ENCODE measurements at regions not wholly inside any gene's neighbourhood (a gene's known extent, or its start where the extent isn't known, plus 50 kb on each side); places are given as distances from the start of the nearest gene placed in this dataset.

GRCh38 chr2:3970791-3971651 lies 267.6 kb downstream of the DCDC2C start:
- TF ChIP-seq CTCF (IDR thresholded peaks at IDR 0.05) (no peak), ZFX (IDR thresholded peaks at IDR 0.05; ENCODE audit: borderline replicate concordance) (no peak)
- H3K27ac ChIP-seq = no peak overlapping the region

- TF ChIP-seq CTCF (IDR thresholded peaks at IDR 0.05) (no peak), ZFX (IDR thresholded peaks at IDR 0.05; ENCODE audit: borderline replicate concordance) (no peak)
- no peak overlapping the region for H3K27ac ChIP-seq
These were observed 268.3 kb downstream of the DCDC2C start for GRCh38 chr2:3971652-3972192.

GRCh38 chr2:3972377-3972776 lies 269.0 kb downstream of the DCDC2C start:
- TF ChIP-seq ZFX (IDR thresholded peaks at IDR 0.05; ENCODE audit: borderline replicate concordance) = no peak
- no peak for TF ChIP-seq CTCF (IDR thresholded peaks at IDR 0.05)
- H3K27ac ChIP-seq = no peak overlapping the region

- TF ChIP-seq CTCF (IDR thresholded peaks at IDR 0.05) = no peak
- TF ChIP-seq ZFX (IDR thresholded peaks at IDR 0.05; ENCODE audit: borderline replicate concordance) = no peak
These were observed 271.4 kb downstream of the DCDC2C start for GRCh38 chr2:3974765-3975164.

GRCh38 chr2:3981446-3981987 lies 278.1 kb downstream of the DCDC2C start:
- H3K27ac ChIP-seq = no peak overlapping the region
- TF ChIP-seq CTCF (IDR thresholded peaks at IDR 0.05) (no peak), ZFX (IDR thresholded peaks at IDR 0.05; ENCODE audit: borderline replicate concordance) (no peak)

More at GRCh38 chr2:3974765-3975164, 271.4 kb downstream of the DCDC2C start:
- no peak overlapping the region for H3K27ac ChIP-seq

GRCh38 chr2:3982160-3982559 lies 278.8 kb downstream of the DCDC2C start:
- H3K27ac ChIP-seq = no peak overlapping the region
- TF ChIP-seq ZFX (IDR thresholded peaks at IDR 0.05; ENCODE audit: borderline replicate concordance) (no peak), CTCF (IDR thresholded peaks at IDR 0.05) (no peak)

- TF ChIP-seq CTCF (IDR thresholded peaks at IDR 0.05) (no peak), ZFX (IDR thresholded peaks at IDR 0.05; ENCODE audit: borderline replicate concordance) (no peak)
- H3K27ac ChIP-seq = no peak overlapping the region
These were observed 282.7 kb downstream of the DCDC2C start for GRCh38 chr2:3986063-3986462.
